Medulla oblongata (tissue), 1 donor: ENCODE measurements at regions not wholly inside any gene's neighbourhood (a gene's known extent, or its start where the extent isn't known, plus 50 kb on each side); places are given as distances from the start of the nearest gene placed in this dataset.

ENCODE experiments used
- DNase-seq: peaks from one replicate; pipeline ENCODE4 v3.0.0-alpha.2; 2015; ENCODE audit errors: extremely low spot score

DNA sequence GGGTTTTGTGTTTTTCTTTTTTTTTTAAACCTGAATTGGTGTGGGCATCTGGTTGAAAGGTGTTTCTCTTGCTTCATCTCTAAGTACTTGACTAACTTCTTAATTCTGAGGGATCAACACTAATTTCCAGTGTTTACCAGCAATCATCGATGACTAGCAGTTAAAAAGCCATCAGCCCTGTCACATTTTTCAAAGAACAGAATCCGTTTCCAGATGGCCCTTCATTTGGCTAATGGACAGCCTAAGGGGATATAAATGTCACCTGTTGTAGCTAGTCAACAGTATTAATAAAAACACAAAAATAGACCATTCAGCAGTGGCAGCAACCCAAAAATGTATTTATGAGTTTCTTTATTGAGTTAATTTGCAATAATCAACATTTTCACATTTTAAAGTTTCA lies 1076.5 kb downstream of the MAT2B start:
- no peak for DNase-seq

DNA sequence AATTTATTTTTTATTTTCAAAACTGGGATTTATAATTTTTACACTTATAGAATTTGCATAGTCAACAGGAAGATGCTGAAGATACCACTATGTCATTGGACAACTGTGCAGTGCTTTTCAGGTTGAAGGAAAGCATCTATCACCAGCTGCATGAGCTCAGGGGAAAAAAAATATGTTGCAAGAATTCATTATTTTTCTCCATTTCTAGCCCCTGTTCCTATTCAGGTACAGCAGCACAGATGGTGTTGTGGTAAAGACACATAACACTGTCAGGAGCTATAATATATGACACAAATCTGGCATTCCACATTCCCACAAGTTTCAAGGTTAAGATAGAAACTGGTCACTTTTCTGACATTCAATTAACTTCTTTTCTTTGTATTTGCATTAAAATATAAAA lies 1088.6 kb downstream of the MAT2B start:
- DNase-seq = no peak

DNA sequence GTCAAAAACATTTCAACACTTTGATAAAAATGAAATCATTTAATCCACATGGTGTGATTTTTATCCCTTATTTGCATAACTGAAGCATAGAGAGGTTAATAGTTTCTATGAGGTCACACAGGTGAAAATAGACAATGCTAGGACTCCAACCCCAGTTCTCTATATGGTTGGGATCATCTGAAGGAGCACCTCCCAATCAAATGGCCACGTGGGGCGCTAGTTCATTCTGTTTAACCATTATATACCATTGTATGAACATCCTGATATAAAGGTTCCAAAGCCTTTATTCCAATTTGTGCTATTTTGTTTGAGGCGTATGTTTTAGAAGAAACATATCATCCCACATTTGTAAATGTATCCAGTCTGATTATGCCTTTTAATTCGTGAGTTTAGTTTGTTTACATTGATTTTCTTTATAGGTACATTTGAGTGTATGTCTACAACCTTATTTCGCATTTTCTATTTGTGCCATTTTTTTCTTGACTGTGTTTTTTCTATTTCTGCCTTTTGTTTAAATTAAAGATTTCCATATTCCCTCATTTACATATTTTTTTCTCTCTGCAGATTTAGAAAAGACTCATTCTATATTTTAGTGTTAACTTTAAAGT lies 1092.0 kb downstream of the MAT2B start:
- DNase-seq = no peak

DNA sequence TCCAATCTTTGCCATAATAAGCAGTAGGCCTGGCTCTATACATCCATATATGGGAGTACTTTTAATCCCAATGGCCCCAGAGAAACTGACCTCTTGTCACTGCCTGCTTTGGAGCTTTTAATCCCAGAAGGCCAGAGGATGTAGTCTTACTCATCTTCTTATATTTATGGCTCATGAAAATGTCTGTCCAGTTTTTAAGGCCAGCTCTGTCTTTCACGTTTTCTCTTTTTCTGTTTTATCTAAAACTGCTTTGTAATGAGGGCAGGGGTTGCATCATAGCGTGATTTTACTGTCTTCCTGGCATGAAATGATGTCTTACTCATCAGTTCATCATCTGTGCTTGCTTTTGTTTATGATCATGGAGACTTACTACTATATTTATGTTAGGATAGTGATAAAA lies 1094.9 kb downstream of the MAT2B start:
- DNase-seq = no peak

DNA sequence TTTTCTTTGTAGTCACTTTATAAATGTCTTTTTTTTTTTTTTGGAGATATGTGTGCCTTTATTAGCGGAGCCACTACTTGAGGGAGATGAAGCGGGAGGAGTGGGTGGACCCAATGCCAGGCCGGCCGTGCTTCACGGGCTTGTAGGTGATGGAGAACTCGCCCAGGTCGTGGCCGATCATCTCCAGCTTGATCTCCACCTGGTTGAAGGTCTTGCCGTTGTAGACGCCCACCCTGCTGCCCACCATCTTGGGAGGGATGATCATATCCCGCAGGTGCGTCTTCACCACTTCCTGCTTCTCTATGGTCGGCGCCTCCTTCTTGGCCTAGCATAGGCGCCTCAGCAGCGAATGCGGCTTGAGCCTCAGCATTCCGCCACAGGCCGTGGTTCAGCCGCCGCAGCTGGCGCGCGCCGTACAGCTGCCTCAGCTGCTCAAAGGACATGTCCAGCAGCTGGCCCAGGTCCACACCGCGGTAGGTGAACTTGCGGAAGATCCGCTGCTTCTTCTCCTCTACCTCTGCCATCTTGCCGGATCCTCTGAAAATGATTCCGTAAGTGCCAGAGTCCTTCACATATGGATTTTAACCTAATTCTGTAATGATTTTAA lies 1095.6 kb downstream of the MAT2B start:
- DNase-seq = no peak

DNA sequence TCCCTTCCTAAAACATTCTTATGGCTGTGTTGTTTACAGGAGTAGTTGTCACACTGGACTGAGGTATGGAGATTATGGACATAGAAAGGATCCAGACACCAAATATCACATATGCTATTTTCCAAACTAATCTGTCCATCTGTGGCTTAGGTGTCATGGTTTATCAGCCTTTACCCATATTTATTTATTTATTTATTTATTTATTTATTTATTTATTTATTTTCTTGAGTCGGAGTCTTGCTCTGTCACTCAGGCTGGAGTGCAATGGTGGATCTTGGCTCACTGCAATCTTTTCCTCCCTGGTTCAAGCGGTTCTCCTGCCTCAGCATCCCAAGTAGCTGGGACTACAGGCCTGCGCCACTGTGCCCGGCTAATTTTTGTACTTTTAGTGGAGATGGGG lies 1103.1 kb downstream of the MAT2B start:
- DNase-seq = no peak

DNA sequence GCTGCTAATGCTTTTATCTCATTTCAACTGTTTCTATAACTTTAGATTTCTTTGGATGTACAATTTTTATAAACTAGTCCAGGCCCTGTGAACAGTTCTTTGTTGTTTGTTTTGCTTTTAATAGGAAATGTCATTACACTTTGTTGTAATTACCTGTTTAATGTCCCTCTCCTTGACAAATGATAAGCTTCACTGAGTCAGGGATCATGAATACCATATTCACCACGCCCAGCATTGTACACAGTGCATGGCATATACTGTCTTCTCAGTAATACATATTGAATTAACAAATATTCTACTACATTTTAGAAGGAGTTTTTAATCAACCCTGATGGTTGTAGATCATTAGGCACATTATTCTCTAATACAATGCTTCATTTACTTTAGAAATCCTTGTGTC lies 1105.0 kb downstream of the MAT2B start:
- DNase-seq = no peak

DNA sequence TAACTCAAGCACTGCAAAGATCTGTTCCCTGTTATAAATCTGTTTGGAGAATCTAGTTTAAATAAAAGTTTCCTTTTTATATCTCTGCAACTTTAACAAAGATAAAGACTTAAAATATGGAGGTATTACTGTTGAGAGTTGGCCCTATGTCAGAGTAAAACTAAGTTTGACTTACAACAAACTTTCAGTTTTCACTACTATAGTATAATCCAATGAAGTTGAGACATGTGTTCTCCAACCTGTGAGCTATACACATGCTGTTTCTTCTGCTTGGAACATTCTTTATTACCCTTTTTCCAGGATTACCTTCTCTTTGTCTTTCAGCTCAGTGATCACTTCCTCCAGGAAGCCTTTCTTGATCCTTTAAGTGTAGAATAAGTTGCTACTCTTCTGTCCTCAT lies 1109.3 kb downstream of the MAT2B start:
- DNase-seq = no peak

DNA sequence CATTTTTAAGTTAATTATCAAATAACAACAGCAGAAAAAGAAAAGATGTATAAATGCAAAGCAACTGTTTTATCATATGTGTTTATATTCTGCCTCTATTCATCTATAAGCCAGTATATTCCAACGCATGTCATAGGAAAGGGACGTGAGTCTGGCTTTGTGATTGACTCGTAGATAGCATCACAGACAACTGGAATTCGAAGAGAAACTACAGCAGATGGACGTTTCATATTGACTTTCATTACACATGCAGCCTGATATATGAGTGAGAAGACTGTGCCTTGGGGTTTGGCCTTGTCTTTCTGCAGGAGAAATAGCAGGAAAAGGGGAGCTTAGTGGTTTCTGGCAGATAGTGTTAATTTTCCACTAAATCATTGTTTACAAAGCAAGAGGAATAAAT lies 1111.9 kb downstream of the MAT2B start:
- no peak for DNase-seq

DNA sequence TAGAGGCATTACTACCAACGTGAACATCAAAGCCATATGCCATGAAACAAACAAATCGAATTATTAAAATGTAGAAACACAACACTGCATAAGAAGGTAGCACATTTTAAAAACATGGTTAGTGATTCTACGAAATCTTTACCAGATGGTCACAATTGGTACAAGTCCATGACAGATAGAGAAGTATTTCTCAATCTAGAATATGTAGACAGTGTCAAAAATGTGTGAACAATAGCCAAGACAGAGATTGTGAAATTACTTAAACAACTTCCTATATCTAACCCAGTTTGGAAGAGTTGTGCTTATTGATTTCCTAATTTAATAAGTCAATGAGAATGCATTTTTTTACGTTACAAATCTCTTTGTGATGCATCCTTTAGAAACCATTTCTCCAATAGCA lies 1121.6 kb downstream of the MAT2B start:
- DNase-seq = no peak

DNA sequence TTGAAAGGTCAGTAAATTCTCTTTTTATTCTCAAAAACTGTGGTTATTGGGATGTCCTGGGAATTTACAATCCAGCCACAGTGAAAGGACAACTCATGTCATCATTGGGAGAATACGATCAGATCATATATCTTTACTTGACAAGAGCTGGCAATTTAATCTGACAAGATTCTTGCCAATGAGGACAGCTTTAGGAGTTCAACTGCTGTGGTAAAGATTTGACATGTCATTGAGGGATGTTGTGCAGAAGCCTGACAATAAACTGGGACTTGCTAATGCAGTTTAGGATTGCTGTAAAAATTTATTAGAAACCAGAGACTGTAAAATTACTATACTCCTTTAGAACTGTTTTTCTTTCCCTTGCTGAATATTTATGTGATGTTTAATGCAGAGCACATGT lies 1131.0 kb downstream of the MAT2B start:
- DNase-seq = no peak

DNA sequence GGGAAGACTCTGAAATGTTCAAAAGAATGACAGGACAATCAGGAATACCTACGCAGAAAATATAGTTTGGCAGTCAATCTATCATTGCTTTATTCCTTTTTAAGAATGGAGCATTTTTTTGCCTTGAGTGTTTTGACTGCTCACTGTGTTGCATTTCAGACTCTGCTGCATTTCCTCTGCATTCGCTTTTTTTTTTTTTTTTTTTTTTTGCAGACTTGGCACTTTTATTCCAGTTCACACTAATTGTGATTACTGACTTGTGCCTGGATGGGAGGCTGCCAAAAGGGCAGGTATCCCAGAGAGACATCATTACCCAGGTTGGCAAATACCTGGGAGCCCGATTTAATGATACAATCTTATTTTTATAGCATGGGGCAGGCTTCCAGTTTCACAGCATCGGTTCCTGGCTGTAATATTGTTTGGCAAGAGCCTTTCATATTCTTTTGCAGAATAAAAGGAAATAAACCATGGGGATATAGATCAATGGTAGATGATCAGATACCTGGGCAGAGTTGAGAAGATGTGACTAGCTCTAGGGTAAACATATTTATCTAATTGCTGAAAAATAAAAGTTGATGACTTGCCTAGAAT lies 1132.6 kb downstream of the MAT2B start:
- no peak for DNase-seq

DNA sequence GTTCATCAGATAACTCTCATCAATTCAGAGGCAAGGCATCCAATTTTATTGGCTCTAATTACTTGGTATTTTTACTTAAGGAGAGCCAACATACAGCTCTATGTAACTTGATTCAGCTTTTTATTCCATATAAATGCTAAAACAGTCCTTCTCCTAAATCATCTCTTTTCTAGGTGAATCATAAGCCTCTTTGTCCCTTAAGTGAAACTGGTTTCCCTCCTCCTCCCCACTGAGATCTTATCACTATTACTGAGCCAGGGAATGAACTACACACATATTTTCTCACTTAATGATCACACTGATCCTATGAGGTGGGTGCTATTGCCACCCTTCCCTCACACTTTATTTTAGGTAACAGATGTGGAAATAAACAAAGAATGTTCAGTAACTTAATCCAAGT lies 1143.8 kb downstream of the MAT2B start:
- no peak for DNase-seq

DNA sequence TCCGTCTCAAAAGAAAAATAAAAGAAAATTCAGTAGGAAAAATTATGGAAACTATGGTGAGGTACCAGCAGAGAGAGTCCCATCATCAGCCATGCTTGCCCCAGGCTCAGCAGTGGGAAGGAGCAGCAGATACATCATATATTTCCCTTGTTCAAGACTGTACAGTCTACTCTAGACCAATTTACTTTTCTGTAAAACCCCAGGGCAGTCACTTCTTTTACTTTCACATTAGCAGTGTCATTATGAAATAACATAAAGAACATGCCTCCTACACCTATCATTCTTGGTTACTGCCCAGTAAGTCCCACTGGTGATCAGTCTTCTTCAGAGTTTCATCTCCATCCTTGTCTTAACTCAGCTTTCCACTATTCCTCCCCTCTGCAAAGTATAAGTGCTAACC lies 1145.0 kb downstream of the MAT2B start:
- no peak for DNase-seq

DNA sequence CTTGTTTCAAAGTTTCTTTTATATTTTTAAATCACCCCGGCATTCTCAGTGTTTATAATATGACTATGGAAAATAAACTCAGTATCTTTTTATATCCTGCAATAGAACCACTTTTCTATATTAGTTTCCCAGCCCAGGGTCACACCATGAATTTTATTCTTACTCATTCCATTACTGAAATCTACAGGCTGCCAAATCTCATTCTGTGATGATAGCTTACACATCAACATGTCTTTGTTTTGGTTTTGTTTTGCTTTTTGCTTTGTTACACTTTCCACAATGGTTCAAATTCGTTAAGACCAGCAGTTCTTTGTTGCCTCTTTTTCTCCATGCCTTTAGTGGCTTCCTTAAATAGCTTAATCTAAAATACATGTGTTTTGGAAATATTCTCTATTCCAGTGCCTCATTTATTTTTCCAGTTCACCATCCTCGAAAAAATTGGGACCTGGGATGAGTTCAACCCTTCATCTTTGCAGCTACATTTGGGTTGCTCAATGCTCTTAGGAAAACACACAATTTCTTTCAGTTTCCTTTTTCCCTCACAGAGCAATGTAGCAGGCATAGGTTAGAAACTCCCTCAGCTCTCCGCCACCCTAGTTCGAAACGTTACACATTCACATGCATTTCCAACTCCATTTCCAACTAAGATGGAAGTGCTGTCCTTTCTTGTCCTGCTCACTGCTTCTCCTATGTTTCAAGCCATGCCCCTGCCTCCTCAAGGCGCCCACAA lies 1146.3 kb downstream of the MAT2B start:
- no peak for DNase-seq

DNA sequence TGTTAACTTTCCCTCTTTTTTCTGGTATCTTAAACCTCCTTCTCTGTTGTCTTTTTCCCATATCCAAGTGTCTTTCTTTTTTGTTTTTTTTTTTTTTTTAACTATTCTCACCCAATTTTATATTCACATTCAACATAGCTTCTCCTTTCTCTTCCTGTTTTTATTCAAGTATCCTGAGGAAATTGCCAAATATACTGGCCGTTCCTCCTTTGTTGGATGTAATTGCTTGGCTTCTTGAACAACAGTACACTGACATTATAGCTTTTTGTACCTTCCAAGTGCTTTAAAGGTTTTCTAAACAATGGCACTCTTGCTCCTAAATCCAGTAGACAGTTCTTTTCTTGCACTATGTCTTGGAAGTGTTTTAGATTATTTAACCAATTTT lies 1146.8 kb downstream of the MAT2B start:
- DNase-seq = no peak

DNA sequence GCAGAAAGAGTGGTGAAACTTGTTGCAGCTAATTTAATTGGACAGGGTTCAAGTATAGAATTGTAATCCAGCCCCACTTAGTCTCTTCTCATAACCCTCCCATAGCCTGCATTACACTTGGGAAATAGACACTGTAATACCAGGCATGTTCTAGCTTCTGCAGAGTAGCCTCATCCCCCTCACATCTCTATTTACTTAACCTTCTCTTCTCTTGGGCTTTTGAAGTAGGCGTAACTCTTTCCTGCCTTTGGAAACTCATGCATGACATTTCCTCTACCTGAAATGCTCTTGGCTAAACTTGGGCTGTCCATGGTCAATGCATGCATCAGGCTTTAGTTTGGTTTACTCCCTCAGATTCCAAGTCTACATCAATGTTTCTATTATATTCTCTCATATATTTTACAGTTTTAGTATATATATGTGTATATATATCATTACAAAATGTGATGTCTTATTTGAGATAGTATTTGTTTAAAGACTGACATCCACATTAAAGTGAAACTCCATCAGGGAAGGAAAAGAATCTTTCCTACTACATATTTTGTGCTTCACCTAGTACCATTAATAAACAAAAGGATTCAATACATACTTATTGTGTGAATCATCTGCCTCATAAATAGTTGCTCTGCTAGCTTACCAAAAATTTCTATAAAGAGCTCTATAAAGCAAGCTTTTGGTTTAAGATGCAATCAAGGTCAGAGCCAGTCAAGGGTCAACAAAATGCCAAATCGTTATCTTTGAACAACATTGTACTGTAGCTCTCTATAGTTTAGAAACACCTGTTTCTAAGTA lies 1158.0 kb downstream of the MAT2B start:
- no peak for DNase-seq

DNA sequence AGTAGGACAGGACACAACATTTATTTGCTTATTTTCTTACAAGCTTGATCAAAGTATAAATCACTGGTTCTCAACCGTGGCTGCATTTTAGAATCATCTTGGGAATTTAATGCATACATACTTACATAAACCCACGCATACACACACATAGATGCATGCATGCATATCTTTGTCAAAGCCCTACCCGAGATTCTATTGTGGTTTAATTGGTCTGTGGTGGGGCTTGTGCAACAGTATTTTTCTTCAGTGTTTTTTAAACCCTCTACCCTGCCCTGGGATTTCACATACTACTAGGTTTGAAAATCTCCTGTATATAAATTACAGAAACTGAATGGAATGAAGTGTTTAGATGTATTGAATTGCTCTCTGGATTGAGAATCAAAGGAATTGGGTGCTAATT lies 1166.2 kb downstream of the MAT2B start:
- DNase-seq = no peak

DNA sequence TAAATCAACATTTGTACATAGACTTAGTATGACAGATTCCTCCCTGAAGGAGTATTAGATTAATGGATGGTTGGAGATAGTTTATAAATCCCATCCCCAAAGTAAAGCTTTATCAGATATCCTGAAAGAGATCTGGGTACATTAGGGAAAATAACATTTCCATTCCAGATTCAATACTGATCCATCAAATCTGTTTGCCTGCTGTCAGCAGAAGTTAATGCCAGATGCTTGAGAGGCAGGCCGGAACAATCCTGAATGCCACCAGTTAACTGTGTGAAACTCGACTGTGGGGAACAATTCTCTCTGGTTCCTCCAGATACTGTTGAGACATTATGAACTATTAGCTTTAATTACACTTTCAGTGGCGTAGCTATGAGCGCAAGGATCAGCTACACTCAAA lies 1166.8 kb downstream of the MAT2B start:
- DNase-seq = no peak

DNA sequence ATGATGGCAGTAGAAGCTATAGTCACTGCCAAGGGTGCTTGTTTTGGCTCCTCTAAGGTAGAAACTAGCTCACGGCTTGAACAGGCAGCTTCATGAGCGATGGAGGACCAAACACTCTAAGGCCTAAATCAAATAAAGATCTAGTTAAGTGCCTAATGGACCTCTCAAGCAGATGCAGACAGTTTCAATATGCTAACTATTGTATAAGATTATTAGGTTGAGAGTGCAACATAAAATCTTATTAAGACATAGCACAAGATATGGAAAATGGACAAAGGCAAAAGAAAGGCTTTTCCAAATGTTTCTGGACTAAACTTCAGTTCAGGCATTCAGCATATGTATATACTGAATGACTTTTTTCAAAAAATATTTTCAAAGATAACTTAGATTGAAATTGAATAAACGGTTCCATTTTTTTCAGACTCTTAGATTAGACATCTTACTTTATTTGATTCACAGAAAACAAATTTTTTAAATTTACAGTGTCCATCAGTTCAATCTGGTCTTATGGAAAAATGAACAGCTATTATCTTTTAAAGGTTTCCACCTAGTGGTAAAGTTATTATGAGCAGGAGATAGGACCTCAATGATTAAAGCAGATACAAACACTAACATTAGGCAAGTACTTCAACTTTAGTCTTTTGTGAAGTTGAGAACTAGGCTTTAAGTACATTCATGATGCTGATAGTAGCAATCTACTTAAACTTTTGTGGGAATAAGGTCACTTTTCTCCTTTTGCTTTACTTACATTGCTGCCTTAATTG lies 1167.7 kb downstream of the MAT2B start:
- DNase-seq = no peak

DNA sequence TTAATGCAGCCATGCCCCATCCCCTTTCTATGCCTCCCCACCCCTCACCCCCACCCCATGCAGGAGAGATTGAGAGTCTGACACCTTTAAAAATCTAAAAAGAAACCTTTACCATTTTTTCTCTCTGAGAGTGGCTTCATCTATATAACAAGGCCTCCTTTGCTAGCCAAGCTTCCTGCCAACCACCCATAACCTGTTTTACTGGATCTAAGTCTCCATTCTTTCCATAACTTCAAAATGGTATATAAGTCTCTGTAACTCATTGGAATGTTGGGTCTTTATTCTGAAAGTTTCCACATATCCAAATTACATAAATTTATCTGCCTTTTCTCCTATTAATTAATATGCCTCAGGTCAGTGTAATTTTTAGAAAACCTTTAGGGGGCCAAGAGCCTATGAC lies 1174.0 kb downstream of the MAT2B start:
- no peak for DNase-seq

DNA sequence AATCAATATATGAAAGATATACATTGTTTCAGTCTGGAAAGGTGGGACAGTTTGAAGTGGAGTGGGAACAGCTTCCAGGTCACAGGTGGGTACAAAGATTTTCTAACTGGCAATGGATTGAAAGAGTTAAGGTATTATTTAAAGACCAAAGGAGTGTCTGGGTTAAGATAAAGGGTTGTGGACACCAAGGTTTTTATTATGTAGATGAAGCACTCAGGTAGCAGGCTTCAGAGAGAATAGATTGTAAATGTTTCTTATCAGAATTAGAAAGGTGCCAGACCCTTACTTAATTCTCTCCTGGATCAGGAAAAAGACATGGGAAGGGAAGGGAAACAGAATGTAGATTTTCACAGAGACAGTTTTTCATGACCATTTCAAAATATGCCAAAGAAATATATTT lies 1174.8 kb downstream of the MAT2B start:
- no peak for DNase-seq
